GM13976 (cell line): ENCODE measurements at regions not wholly inside any gene's neighbourhood (a gene's known extent, or its start where the extent isn't known, plus 50 kb on each side); places are given as distances from the start of the nearest gene placed in this dataset.

Source experiments
- DNase-seq: peaks from one replicate; pipeline ENCODE4 v3.0.0; 2012; ENCODE audit warnings: low spot score
- CTCF ChIP-seq: IDR thresholded peaks from 2 replicates; pipeline ENCODE4 v1.5.1; 2012; ENCODE audit warnings: borderline replicate concordance, mild to moderate bottlenecking; ENCODE audit not compliant: insufficient read depth; ENCODE audit errors: extremely low read depth, missing control alignments, control extremely low read depth
- in situ Hi-C: fragments of 300-500 bp; cut with MboI; formaldehyde crosslinking; loops from one replicate; pipeline ENCODE4 v1.12.0; 2022; ENCODE audit warnings: low sequenced_read_pairs, mixed read lengths, inconsistent platforms; ENCODE audit not compliant: unreplicated experiment

DNA sequence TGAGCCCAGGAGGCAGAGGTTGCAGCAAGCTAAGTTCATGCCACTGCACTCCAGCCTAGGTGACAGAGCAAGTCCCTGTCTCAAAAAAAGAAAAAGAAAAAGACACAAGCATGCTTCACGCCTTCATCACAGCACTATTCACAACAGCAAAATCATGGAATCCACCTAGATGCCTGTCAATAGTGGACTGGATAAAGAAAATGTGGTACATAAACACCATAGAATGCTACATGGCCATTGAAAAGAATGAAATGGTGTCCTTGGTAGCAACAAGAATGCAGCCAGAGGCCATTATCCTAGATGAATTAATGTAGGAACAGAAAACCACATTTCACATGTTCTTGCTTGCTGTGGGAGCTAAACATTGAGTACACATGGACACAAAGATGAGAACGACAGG, 392.6 kb downstream of the EIPR1 start:
- no peak for DNase-seq
- no peak for TF ChIP-seq CTCF
- in situ Hi-C loops, result no loop called here

- in situ Hi-C loops, result no loop called here
- DNase-seq, result no peak
- TF ChIP-seq CTCF, result no peak
Measured at GRCh38 chr2:2981000-2981399, 396.6 kb downstream of the EIPR1 start.

- TF ChIP-seq CTCF, result no peak
- in situ Hi-C loops, result no loop called here
- no peak for DNase-seq
Measured at GRCh38 chr2:2974982-2975381, 402.6 kb downstream of the EIPR1 start.

DNA sequence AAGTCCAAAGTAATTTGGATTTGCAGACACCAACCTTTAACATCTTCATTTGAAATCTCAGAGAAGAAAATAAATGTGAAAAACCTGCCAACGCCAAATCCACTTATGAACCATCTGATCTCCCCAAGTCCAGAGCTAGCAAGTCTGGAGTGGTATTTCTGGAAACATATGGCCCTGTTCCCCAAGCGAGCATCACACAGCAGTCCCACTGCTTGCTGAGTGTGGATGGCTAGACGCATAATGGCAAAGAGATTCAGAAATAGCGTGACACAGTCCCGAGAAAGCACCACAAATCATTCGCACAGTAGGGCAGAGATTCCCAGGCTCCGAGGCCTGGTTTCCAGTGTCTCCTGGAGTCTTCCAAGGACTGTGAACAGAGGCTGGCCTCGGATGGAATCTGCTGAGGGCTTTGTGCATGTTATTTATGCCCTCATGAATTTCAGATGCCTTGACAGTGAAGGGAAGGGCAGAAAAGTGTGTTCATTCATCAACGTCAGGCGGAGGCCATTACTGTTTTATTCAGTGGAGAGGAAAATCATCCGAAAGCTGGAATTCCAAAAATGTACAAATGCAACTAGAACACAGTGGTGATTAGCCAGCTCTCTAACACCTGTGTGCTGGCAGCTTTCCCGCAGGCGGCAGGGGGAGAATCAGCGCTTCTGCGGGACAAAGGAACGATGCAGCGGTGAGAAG, 417.0 kb downstream of the EIPR1 start:
- TF ChIP-seq CTCF, result no peak
- DNase-seq, result no peak
- in situ Hi-C loops, result no loop called here

DNA sequence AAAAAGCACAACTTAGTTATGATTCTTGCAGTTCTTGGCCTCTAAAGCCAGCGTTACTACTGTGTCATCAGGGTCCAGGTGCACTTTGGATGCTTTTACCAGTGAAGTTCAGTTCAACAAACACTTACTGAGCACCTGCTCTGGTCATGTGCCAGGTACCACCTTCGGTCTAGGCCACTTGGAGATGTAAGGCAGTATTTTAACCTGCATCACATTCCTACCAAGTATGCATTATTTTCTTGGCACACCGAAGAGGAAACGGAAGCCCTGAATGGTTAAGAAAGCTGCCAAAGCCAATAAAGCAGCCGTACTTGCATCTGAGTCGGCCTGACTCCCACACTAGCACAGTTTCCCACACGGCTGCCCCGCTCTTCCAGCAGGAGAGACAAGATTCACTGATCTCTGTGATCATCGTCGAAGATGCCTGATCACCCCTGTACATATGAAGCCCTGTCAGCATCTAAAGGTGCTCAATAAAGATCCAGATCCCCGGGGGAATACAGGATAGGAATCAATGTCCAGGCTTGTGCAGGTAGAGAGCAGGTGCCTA, 427.1 kb downstream of the EIPR1 start:
- in situ Hi-C loops, result no loop called here
- no peak for TF ChIP-seq CTCF
- DNase-seq, result no peak

GRCh38 chr2:2947406-2947805, 430.2 kb downstream of the EIPR1 start:
- TF ChIP-seq CTCF, result no peak
- DNase-seq, result no peak
- in situ Hi-C loops, result no loop called here

DNA sequence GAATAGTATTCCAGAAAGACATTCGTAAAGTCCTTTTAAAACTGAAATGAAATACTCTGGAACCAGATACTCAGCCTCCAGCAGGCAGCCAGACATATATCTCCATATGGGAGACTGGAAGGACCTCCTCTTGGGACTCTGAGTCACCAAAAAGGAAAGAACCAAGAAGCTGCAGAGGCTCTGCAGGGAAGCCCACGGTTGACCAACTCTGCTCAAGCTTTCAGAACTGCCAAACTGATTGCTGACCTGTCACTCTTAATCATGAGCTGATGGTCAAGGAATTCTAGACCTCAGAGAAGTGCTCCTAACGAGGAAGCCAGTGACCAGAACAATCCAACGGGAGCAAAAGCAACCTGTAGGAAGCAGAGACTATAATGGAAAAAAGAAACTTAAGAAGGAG, 434.7 kb downstream of the EIPR1 start:
- in situ Hi-C loops, result no loop called here
- no peak for DNase-seq
- no peak for TF ChIP-seq CTCF
